Right renal cortex interstitium (tissue), 3 donors: ENCODE measurements at regions not wholly inside any gene's neighbourhood (a gene's known extent, or its start where the extent isn't known, plus 50 kb on each side); places are given as distances from the start of the nearest gene placed in this dataset.
A peak's percentile ranks its signal among the peaks of the same experiment; 100 is the strongest.

Experiments used
- DNase-seq, 3 donors: peaks; one replicate each; pipeline ENCODE4 v3.0.0-alpha.2; 2013; ENCODE audit warnings: low read depth in 3 of 3, low spot score in 2 of 3

DNA sequence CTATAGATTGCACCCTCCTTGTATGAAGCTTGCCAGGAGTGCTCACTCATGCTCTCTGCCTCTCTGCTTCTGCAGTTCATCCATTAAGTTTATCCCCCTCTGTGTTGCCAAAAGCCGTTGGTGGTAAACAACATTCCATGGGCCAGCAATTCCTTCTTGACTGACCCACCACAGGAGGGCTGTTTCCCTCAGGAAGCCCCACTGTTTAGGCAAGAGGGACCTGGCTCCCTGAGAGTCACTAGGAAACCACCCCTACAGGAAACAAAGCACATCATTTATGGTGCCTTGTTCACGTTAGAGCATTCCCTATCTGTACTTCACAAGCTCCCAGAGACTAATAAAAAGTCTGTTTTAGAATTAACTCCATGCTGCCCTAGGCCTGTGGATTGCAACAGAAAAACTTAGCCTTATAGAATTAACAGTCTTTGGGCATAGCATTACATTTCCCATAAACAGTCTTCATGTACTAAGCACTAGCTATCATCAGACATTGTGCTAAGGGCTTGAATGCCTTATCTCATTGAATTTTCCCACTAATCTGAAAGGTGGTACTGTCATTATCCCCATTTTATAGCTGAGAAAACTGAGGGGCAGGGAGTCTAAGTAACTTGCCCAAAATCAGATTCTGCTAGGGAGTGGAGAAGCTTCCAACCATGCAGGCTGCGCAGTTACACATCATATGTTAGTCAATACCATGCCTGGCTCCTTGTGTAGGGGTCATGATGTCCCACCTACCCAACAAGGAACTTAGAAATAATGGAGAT, 149.9 kb downstream of the SHQ1 start:
- DNase-seq: no peak

DNA sequence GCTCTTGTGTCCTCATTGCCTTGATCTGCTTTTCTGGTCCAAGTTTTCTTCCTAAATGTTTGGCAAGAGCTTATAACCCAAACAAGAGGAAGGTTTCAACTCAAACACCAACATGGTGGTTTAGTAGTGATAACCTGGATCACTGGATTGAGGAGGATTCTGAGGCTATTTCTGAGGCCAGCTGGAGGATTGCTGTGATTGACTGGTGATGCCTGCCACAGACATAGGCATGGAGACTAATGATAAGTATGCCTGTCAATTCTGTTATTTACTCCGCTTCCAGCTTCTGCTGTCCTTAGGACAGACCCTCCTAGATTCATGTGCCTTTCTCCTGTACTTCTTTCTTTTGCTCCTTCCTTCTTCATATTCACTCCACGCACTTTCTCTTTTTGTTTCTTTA, 150.5 kb downstream of the SHQ1 start:
- DNase-seq: no peak

DNA sequence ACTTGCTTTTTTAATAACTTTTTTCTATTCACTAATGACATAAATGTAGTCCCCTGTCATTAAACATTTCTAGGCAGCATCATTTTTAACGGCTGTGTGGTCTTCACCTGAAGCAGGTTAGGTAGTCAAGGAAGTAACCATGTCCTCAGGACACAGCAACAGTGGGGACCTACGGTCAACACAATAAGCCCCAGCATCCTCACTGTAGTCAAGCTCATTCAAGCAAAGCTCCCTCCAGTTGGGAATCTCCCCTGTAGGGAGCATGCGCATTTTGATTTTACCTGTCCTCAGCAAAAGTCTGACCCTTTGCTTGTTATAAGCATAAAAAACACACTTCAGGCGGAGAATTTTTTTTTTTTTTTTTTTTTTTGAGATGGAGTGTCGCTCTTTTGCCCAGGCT, 151.4 kb downstream of the SHQ1 start:
- no peak for DNase-seq

DNA sequence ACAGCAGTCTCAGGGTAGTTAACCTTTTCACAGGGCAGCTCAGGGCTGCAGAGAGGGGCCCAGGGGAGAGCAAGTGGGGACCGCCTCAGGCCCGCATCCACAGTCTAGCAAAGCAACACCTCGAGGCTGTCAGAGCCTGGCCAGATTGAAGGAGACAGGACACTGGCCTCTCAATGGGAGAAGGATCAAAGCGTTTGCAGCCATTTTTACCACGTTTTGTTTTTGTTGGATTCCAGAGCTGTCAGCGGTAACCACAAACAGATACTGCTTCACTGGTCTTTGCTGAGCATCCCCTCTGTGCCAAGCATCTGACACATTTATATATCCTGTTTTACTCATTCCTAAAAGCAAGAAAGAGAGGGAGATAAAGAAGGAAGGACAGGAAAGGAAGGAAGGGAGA, 153.8 kb downstream of the SHQ1 start:
- DNase-seq: no peak

DNA sequence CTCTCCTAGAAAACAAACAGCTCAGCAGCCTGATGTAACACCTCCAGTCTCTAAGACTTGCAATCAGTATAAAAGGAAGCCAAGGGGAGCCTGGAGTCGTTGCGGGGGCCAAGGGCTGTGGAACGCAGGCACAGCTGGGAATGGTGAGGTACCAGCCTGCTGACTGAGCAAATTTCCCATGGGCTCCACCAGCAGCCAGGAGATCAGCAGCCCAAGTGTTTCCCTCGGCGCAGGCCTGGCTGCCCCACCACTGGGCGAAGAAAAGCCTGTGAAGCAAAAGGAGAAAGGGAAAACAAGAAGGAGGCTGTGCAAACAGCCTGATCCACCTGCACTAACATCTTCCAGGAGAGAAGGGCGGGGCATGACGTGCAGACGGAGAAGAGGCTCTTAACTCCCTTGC, 155.3 kb downstream of the SHQ1 start:
- no peak for DNase-seq

DNA sequence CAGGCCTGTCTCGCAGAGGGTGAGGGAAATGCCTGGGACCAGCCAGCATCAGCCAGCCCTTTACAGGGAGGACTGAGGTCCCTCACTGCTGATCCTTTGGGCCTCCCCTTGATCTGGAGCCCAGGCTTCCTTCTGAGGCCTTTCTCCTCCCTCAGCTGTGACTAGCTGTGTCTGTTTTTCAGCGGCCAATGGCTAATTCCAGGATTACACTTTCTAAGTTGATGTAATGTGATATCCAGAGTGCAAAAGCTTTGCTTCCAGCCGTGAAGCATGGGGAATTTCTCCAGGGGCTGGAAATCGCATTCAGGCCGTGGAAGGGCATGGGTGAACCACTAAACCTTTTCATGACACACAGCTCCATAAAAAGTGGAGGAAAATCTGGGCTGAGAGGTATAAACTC, 157.6 kb downstream of the SHQ1 start:
- DNase-seq: no peak

DNA sequence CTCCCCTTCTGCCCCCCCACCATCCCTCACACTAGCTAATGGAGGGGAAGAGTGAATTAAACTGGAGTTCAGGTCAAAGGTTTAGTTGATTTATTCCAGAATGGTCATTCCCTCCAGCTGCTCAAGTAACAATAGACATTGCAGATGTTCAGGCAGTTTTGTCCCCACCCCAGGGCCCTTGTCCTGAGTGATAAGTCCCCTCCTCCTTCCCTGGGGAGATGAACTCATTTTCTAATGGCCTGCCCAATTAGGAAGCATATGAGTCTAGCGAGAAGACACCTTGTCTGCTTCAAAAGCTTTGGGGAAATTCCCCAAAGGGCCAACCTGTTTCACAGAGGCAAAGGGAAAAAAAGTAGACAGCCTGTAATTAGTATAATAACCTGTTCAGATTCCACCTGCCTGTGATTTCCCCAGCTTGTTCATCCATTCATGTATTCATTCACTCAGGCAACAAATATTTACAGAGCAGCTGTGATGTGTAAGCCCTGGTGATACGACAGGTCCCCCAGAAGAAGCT, 165.3 kb downstream of the SHQ1 start:
- peak; percentile 29 to 48 (median 36) for DNase-seq

DNA sequence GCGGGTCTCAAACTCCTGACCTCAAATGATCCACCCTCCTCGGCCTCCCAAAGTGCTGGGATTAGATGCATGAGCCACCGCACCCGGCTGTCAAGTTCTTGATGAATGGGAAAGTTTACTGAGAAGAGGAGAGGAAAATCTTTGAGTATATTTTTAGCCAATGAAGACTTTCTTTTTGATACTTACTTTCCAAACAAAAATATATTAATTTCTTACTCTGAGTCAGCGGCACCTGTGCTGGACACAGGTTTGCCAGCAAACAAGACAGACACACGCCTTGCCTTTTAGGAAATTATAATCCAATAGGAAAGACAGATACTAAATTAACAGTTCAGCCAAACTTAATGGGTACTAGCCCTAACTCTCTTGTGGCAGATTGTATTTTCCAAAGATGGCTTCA, 166.6 kb downstream of the SHQ1 start:
- DNase-seq: no peak

DNA sequence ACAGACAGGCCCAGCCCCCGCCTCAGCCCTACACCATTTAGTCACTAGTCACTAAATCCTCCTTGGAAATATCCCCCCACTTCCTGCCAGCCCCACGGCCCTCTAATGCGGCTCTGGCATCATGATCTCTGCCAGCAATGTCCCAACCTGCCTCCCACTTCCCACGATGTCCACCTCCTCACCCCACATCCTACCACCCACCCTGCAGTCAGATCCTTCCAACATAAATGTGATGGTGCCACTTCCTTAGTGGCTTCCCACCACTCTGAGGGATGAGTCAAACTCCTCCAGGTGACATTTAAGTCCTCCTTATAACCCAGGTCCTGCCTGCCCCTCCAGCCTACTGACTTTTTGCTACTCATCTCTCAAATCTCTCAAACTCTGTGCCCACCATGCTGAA, 167.5 kb downstream of the SHQ1 start:
- DNase-seq: no peak

DNA sequence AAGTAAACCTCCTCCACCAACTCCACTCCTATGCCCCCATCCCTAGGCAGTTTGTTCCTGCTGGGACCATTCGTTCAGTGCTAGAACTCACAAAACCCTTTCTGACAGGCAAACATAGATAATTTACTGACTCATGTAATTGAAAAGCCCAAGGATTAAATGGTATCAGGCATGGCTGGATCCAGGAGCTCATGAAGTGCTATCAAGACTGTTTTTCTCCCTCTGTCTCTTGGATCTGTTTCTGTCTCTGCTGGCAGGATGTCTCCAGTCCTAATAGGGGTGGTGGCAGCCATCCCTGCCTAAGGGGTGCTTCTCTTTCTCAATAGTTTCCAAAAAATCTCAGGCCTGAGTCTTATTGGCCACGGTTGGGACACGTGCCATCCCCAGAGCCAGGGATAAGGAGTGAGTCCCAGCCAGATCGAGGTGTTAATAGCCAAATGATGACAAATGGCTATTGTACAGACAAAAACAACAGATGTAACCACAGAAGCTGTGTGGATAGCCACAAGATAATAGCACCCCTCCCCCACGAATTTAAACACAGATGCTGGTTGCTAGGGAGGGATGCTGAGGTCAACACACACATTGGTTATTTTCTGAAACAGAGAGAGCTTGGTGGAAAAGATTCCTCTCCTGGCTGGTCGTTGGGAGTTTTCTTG, 168.6 kb downstream of the SHQ1 start:
- no peak for DNase-seq

DNA sequence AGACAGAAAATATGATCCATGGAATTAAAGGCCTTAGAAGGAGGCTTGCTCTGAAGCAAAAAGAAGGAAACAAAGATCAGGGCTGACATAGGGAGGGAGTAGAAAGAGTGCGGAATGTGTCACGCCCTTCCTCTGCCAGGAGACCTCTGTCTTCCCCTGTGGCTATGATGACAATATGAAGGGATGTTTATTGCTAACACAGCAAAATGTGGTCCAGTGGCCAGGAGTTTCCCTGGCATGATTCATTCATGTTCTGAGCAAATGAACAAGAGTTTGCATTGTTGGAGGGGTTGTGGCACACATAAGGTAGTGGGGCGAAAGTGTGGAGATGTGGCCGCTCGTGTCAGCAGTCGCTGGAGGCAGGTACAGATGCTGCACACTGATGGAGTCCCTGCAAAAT, 169.4 kb downstream of the SHQ1 start:
- no peak for DNase-seq

DNA sequence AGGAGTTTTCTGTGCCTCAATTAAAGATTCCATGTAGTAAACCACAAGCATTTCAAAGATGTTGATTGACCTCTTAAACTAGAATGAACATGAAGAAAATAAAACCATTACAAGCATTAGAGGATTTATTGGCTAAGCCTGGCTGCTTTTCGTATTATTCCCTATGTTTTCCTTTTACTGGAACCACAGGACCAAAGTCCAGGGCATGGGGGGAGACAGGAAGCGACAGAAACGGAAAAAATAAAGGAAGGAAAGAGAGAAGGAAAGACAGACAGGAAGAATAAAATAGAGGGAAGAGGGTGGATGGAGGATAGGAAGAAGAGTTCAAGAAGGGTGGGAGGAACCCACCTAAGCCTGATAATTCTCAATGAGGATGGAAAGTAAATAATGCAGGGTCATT, 169.9 kb downstream of the SHQ1 start:
- DNase-seq: no peak

DNA sequence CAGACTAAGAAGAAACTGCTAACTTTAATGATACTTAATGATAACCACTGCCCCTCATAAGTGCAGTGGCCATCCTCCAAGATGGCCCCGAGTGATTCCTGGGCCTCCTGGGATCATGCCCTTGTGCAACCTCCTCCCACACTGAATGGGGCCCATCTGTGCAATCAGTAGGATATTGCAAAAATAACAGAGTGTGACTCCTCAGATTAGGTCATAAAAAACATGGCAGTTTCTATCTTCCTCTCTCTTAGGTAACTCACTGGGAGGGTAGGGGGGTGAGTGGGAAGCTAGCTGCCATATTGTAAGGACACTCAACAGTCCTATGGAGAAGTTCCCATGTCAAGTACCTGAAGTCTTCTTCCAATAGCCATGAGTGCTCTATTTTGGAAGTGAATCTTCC, 173.0 kb downstream of the SHQ1 start:
- no peak for DNase-seq

DNA sequence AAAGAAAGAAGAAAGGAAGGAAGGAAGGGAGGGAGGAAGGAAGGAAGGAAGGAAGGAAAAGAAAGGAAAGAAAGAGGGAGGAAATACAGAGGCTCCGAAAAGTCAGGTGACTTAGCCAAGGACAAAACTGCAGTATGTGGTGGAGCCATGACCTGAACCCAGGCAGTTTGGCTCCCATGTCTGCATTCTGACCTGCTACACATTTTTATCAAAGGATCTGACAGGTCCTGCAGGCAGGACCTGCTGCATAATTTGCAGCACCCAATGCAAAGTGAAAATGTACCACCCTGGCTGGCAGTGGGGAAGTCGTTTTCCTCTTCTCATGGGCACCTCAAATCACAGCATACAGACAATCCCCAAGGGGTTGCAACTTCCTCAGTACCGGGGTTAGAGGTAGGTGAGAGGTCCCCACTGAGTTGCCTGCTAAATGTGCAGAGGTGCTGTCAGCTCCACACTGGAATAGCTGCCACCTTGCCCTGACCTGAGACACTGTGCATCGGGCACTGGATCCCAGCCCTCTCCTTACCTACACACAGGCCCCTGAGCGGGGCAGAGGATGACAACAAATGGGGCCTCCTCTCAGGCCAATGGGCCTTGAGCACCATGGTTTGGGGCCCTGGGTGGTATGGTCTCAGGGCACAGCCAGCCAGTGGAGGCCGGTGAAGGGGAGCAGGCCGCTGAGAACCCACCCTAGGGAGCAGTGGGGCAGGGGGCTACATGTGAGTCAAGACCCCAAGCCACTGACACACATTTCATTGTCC, 175.1 kb downstream of the SHQ1 start:
- no peak for DNase-seq

DNA sequence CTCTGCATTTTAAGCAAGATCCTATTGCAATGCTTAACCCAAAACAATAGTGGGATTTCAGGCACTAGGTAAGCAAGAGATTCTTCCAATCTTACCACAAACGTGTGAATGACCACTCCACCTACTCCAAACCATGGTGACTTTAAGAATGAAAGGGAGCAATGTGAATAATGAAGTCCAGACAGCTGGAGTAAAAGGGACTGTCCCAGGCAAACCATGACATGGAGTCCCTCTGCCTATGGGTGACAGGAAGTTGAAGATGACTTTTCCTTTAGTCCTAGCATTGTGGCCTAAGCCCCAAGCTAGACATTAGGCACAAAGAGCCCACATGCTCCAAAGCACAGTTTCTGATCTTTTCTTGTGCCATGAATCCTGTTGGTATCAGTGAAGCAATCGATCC, 179.0 kb downstream of the SHQ1 start:
- no peak for DNase-seq

DNA sequence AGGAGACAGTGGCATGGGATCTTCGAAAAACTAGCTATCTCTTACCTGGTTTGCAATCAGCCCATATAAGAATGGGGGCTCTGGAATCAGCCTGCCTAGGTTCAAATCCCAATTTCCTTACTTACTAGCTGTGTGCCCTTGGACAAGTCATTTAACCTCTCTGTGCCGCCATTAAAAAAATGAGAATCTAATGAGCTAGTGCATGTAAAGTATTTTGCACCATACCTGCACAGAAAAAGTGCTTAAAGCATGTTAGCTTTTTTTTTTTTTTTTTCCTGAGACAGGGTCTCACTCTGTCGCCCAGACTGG, 181.8 kb downstream of the SHQ1 start:
- no peak for DNase-seq

DNA sequence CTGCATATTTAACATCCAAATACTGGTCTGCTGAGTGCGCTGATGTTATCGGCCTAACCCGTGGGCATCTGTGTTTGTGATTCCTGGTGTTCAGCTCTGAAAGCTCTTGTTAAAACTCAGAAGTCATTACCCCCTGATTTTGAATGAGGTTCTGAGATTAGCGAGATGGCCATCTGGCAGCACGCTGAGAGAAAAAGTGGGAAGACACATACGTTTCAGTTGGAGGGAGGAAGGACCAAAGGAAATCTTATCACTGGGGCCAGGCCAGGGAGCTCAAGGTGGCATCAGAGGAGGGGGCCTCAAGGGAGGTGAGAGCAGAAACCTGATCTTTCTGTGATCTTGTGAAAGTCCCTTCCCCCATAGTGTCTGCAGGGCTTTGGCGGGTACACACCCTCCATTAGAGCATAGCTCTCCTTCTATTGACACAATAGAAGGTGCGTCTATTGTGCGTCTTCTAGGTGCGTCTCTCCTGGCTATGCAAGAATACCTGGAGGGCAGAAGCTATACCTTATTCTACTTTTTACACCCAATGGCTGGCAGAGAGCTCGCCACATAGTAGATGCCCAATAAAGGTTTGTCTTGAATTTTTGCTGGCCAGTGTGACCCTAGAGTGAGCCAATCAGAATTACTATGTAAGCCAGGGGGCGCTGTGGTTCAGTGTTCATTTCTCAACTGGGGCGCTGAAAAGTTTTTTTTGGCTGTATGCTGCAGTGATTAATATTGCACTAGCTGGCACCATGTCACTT, 182.4 kb downstream of the SHQ1 start:
- DNase-seq: no peak

DNA sequence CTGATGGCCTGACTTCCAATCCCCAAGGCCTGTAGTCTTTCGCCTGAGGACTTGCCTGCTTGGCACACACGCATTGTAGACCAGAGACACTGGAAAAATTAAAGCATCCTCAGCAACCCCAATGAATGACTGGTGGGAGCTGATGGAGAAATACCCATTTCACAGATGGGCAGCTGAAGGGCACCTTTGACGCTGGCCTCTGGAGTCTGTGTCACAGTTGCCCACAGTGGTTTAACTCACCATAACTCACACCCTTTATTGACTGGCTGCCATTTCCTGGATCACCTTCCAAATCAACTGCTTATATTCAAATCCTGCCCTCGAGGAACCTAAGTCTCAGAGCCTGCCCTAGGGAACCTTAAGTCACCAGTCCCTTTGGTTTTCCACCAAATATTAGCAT, 183.1 kb downstream of the SHQ1 start:
- no peak for DNase-seq

DNA sequence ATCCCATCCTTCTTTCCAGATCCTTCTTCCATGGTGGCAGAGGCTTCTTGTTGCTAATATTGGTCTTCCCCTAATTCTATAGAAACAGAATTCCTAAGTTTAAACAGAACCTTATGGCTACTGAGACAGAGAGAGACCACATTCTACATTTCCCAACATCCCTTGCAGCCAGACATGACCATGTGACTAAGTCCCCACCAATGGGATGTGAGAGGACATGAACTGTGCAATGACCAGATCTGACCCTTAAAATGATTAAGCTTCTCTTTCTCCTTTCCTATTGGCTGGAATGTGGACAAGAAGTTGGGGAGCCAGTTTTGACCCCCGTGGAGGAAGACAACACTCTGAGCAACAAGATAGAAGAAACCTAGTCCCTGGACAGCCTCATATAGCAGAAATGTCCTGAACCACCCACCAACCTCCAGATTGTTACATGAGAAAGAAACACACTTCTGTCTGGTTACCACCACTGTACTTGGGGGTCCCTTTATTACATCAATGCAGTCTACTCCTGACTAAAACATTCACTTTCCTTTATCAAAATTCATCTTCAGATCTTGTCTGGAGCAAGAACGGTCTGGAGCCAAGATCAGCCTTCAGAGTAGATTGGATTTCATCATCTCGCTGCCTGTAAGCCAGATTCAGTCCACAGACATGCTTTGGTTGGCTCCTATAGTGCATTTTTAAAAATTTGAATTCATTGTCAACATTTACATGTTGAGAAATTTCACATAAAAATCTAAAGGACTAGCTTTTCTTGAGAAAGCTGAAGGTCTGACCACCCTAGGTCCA, 183.9 kb downstream of the SHQ1 start:
- DNase-seq: no peak

DNA sequence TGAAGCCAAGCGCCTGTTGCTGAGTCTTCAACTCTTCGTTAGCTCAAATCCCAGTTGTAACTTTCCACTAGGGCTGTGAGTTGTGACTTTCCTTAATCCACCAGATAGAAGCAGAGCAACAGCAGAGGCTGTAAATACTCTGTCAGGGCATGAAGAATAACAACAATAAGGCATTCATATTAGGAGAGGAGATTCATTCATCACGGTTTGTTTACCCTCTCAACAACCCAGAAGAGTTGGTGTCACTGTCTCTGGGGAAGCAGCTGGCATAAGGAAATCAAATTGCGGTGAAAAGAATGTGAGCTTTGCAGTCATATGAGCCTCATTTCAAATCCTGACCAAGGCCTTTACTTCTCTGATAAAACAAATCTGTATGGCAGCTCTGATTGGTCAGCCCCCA, 184.8 kb downstream of the SHQ1 start:
- DNase-seq: no peak

DNA sequence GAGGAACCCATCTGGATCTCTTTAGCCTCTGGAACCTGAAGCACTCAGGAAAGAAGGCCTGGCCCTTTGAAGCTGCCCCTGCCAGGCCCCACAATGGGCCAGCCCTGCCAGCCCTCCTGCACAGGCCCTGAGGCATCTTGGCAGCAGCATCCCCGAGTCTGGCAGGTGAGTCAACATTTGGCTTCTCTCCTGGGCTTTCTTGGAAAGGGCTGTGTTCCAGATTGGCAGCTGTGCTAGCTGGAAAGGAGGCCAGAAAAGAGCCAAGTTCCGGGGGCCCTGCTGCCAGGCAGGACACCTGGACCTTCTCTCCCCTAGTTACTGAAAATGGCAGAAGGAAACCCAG, 187.2 kb downstream of the SHQ1 start:
- DNase-seq: no peak
